ENCODE measurements at regions not wholly inside any gene's neighbourhood (a gene's known extent, or its start where the extent isn't known, plus 50 kb on each side); places are given as distances from the start of the nearest gene placed in this dataset.

DNA sequence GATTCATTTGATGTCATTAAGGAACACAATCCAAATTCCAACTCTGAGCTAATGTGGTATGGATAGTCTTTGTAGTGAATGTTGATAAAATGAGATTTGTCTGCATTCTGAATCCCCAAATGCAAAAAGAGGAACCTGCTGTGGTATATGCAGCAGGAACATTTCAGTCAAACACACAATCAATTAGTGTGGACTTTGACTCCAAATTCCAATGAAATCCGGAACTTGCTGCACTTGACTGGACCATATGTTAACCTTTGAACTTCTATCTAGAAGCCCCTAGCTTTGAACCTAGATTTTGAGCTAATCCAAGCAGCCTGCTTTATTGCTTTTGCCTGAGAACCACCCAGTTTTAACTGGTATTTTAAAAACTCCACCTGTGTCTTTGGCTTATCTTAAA is 341.3 kb downstream of the SPRY2 start:
- TF ChIP-seq CTCF (IDR thresholded peaks at IDR 0.05; ENCODE audit: insufficient read depth, low read length, poor library complexity, severe bottlenecking) (no peak), EZH2phosphoT487 (conservative IDR thresholded peaks at IDR 0.05; ENCODE audit: low read length) (no peak)

Measured in SU-DHL-6 (cell line).